NT2/D1 (cell line): ENCODE measurements at regions not wholly inside any gene's neighbourhood (a gene's known extent, or its start where the extent isn't known, plus 50 kb on each side); places are given as distances from the start of the nearest gene placed in this dataset.

ENCODE experiments used
- DNase-seq: peaks from one replicate; pipeline ENCODE4 v3.0.0-alpha.2; 2011; ENCODE audit warnings: low read depth, low spot score
- H3K27me3 ChIP-seq: 2 replicates; pipeline ENCODE4 v1.6.0; 2011; ENCODE audit warnings: mild to moderate bottlenecking; ENCODE audit not compliant: insufficient read length, insufficient read depth
- H3K36me3 ChIP-seq: 2 replicates; pipeline ENCODE4 v1.6.1; 2011; ENCODE audit warnings: mild to moderate bottlenecking, low read length, mixed read lengths; ENCODE audit not compliant: insufficient read depth, insufficient read length
- H3K4me1 ChIP-seq: 2 replicates; pipeline ENCODE4 v1.5.1; 2011; ENCODE audit not compliant: insufficient read depth, insufficient read length
- H3K4me3 ChIP-seq: 2 replicates; pipeline ENCODE4 v1.5.1; 2011; ENCODE audit warnings: low read depth; ENCODE audit not compliant: insufficient read length
- H3K9ac ChIP-seq: 2 replicates; pipeline ENCODE4 v1.6.0; 2011; ENCODE audit warnings: low read depth; ENCODE audit not compliant: insufficient read length
- H3K9me3 ChIP-seq: 2 replicates; pipeline ENCODE4 v1.5.1; 2011; ENCODE audit warnings: mild to moderate bottlenecking, low read length; ENCODE audit not compliant: insufficient read depth
- SUZ12 ChIP-seq: IDR thresholded peaks from 2 replicates; pipeline ENCODE4 v1.6.1; 2011; ENCODE audit not compliant: insufficient read length, insufficient read depth; ENCODE audit errors: extremely low read depth
- YY1 ChIP-seq: IDR thresholded peaks from 2 replicates; pipeline ENCODE4 v1.6.1; 2011; ENCODE audit not compliant: insufficient read length, insufficient read depth
- ZNF274 ChIP-seq: IDR thresholded peaks from 2 replicates; pipeline ENCODE4 v1.6.1; 2011; ENCODE audit warnings: mild to moderate bottlenecking, low read depth, low read length

DNA sequence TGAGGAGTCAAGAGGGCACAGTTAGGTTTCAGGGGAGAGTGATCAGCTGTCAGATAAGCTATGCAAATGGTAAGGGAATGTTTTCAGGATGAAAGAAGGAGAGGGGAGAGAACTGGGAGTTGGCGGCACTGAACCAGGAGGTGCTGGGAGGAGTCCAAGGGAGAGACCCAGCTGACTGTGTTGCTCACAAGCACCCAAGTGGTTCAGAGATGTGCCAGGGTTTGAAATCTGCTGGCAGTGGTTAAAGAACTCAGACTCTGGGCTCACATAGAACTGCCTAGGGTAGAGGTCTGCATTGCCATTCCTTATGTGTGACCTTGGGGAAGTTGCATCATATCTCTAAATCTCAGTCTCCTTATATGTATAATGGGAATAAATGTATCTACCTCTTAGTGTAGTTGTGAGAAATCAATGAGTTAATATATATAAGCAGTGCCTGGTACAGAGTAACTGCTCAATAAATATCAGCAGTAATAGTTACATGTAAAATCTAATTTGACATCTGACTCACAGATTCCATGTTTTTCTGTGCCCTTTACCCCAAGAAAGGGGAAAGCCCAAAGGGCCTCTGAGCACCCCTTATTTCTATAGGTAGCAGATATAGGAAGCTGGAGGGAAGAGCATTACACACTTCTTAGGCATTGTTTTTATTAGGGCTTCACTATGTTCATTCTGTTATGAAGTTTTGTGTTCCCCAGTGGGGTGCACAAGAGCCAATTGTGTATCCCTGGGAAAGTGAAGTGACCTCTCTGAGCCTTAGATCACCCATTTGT, 66.9 kb upstream of the SESN3 start:
- Histone ChIP-seq H3K4me3 (no peak overlapping the region), H3K9ac (no peak overlapping the region), H3K9me3 (no peaks in the 10 kb centered on the region), H3K36me3 (no peaks in the 10 kb centered on the region), H3K27me3 (no peaks in the 10 kb centered on the region), H3K4me1 (no peaks in the 10 kb centered on the region)
- no peak for TF ChIP-seq ZNF274
- TF ChIP-seq SUZ12, result no peak
- TF ChIP-seq YY1, result no peak
- DNase-seq, result no peak

DNA sequence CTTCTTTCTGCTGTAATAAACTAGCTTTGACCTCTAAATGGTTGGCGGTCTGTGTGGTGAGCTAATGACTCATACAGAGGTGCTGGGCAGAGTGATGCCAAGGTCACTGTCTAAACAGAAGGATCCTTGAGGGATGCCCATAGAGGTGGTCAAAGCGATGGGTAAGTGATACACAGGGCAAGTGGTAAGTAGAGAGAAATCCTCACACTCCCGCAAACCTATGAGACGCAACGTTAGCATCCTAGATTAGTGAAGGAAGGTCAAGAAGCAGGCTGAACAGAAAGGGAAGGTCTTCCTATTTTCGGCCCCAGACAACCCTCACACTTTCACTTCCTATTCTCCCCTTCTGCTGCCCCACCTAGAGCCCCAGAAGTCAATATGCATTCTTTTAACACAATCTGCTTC, 65.6 kb upstream of the SESN3 start:
- no peak for TF ChIP-seq YY1
- DNase-seq, result no peak
- no peak overlapping the region for H3K9ac ChIP-seq
- H3K9me3 ChIP-seq, result no peaks in the 10 kb centered on the region
- H3K27me3 ChIP-seq, result no peaks in the 10 kb centered on the region
- H3K36me3 ChIP-seq, result no peaks in the 10 kb centered on the region
- H3K4me1 ChIP-seq, result no peaks in the 10 kb centered on the region
- H3K4me3 ChIP-seq, result no peak overlapping the region

- DNase-seq, result no peak
- TF ChIP-seq ZNF274 (no peak), SUZ12 (no peak), YY1 (no peak)
- Histone ChIP-seq H3K9ac (no peak overlapping the region), H3K9me3 (no peaks in the 10 kb centered on the region), H3K27me3 (no peaks in the 10 kb centered on the region), H3K4me1 (no peaks in the 10 kb centered on the region), H3K36me3 (no peaks in the 10 kb centered on the region), H3K4me3 (no peak overlapping the region)
Observed at GRCh38 chr11:95296165-95296564, 65.2 kb upstream of the SESN3 start.

GRCh38 chr11:95295382-95296149, 64.6 kb upstream of the SESN3 start:
- no peaks in the 10 kb centered on the region for H3K9me3 ChIP-seq
- no peak overlapping the region for H3K9ac ChIP-seq
- H3K4me1 ChIP-seq, result no peaks in the 10 kb centered on the region
- H3K27me3 ChIP-seq, result no peaks in the 10 kb centered on the region
- no peaks in the 10 kb centered on the region for H3K36me3 ChIP-seq
- H3K4me3 ChIP-seq, result no peak overlapping the region
- no peak for DNase-seq
- TF ChIP-seq ZNF274 (no peak), SUZ12 (no peak), YY1 (no peak)

GRCh38 chr11:95294701-95295100, 63.7 kb upstream of the SESN3 start:
- Histone ChIP-seq H3K27me3 (no peaks in the 10 kb centered on the region), H3K4me3 (no peak overlapping the region), H3K4me1 (no peaks in the 10 kb centered on the region), H3K36me3 (no peaks in the 10 kb centered on the region), H3K9me3 (no peaks in the 10 kb centered on the region), H3K9ac (no peak overlapping the region)
- no peak for TF ChIP-seq ZNF274
- TF ChIP-seq YY1, result no peak
- TF ChIP-seq SUZ12, result no peak
- DNase-seq, result no peak

- no peaks in the 10 kb centered on the region for H3K27me3 ChIP-seq
Observed at GRCh38 chr11:95293116-95293515, 62.1 kb upstream of the SESN3 start.

GRCh38 chr11:95291946-95292345, 60.9 kb upstream of the SESN3 start:
- H3K27me3 ChIP-seq, result no peaks in the 10 kb centered on the region

More at GRCh38 chr11:95293116-95293515, 62.1 kb upstream of the SESN3 start:
- no peak for DNase-seq
- no peak overlapping the region for H3K9ac ChIP-seq
- H3K9me3 ChIP-seq, result no peaks in the 10 kb centered on the region
- no peak overlapping the region for H3K4me3 ChIP-seq
- TF ChIP-seq SUZ12, result no peak
- no peak for TF ChIP-seq YY1
- TF ChIP-seq ZNF274, result no peak
- no peaks in the 10 kb centered on the region for H3K4me1 ChIP-seq
- no peaks in the 10 kb centered on the region for H3K36me3 ChIP-seq

More at GRCh38 chr11:95291946-95292345, 60.9 kb upstream of the SESN3 start:
- Histone ChIP-seq H3K4me1 (no peaks in the 10 kb centered on the region), H3K9me3 (no peaks in the 10 kb centered on the region), H3K4me3 (no peak overlapping the region), H3K9ac (no peak overlapping the region), H3K36me3 (no peaks in the 10 kb centered on the region)
- TF ChIP-seq ZNF274 (no peak), SUZ12 (no peak), YY1 (no peak)
- DNase-seq, result no peak
